Hepatocyte (in vitro differentiated cells): ENCODE measurements at regions not wholly inside any gene's neighbourhood (a gene's known extent, or its start where the extent isn't known, plus 50 kb on each side); places are given as distances from the start of the nearest gene placed in this dataset.

Experiments
- CTCF ChIP-seq: fragments of 200-600 bp; sonication (generic); IDR thresholded peaks from 2 replicates; pipeline ENCODE4 v1.5.1; 2016; ENCODE audit warnings: antibody characterized with exemption, mild to moderate bottlenecking; ENCODE audit not compliant: poor library complexity
- EZH2 ChIP-seq: fragments of 200-600 bp; sonication (generic); IDR thresholded peaks from 2 replicates; pipeline ENCODE4 v1.6.1; 2016; ENCODE audit warnings: antibody characterized with exemption, mild to moderate bottlenecking, borderline replicate concordance
- EZH2phosphoT487 ChIP-seq: fragments of 200-600 bp; sonication (generic); IDR thresholded peaks from one replicate; pipeline ENCODE4 v1.6.1; 2018; ENCODE audit warnings: antibody characterized with exemption, mild to moderate bottlenecking, low read depth, moderate library complexity; ENCODE audit not compliant: unreplicated experiment, severe bottlenecking

DNA sequence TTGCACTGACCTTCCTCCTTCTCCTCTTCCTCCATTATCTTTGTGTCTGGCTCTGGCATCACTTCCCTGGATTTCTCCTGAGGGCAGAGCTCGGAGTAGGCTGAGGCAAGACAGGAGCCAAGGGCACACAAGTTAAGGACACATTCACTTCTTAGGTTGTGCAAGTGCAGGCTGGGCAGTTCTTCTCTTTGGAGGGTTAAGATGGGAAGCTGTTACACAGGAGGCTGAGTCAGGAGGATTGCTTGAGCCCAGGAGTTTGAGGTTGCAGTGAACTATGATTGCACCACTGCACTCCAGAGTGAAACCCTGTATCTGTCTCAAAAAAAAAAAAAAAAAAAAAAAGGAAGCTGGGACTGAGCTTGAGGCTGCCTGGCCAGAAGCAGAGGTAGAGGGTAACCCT is 176.2 kb upstream of the ANKRD28 start:
- TF ChIP-seq CTCF: no peak
- no peak for TF ChIP-seq EZH2phosphoT487
- no peak for TF ChIP-seq EZH2
